ENCODE measurements at regions not wholly inside any gene's neighbourhood (a gene's known extent, or its start where the extent isn't known, plus 50 kb on each side); places are given as distances from the start of the nearest gene placed in this dataset.

GRCh38 chr5:79850941-79851340 lies 140.1 kb downstream of the MTX3 start:
- no peak overlapping the region for H3K4me3 ChIP-seq (ENCODE audit: control insufficient read depth, low read depth, low read length)
- no peak for DNase-seq (ENCODE audit: low read depth)
- no peak for TF ChIP-seq CTCF (IDR thresholded peaks at IDR 0.05; ENCODE audit: control insufficient read depth, insufficient read depth, low read depth, low read length, missing control alignments)

GRCh38 chr5:79850316-79850822 lies 140.7 kb downstream of the MTX3 start:
- peak; percentile 67 for DNase-seq (ENCODE audit: low read depth)
- no peak overlapping the region for H3K4me3 ChIP-seq (ENCODE audit: control insufficient read depth, low read depth, low read length)
- TF ChIP-seq CTCF (IDR thresholded peaks at IDR 0.05; ENCODE audit: control insufficient read depth, insufficient read depth, low read depth, low read length, missing control alignments), result no peak

- no peak for TF ChIP-seq CTCF (IDR thresholded peaks at IDR 0.05; ENCODE audit: control insufficient read depth, insufficient read depth, low read depth, low read length, missing control alignments)
- H3K4me3 ChIP-seq (ENCODE audit: control insufficient read depth, low read depth, low read length), result no peak overlapping the region
- no peak for DNase-seq (ENCODE audit: low read depth)
Observed at GRCh38 chr5:79849486-79850315, 141.4 kb downstream of the MTX3 start.

Data from AG09309 (cell line).